HK-2 (cell line): ENCODE measurements at regions not wholly inside any gene's neighbourhood (a gene's known extent, or its start where the extent isn't known, plus 50 kb on each side); places are given as distances from the start of the nearest gene placed in this dataset.

Source experiments
- DNase-seq: peaks from one replicate; pipeline ENCODE4 v3.0.0-alpha.2; 2018; ENCODE audit not compliant: unreplicated experiment

- DNase-seq = no peak
Measured at GRCh38 chr2:7593360-7593759, 676.1 kb downstream of the RNF144A start.

GRCh38 chr2:7594211-7594610, 677.0 kb downstream of the RNF144A start:
- DNase-seq = no peak

- no peak for DNase-seq
Measured at GRCh38 chr2:7595206-7595605, 678.0 kb downstream of the RNF144A start.

GRCh38 chr2:7598402-7598801, 681.2 kb downstream of the RNF144A start:
- no peak for DNase-seq

GRCh38 chr2:7599462-7600258, 682.4 kb downstream of the RNF144A start:
- no peak for DNase-seq

GRCh38 chr2:7601990-7602389, 684.8 kb downstream of the RNF144A start:
- no peak for DNase-seq

- DNase-seq = no peak
Measured at GRCh38 chr2:7604456-7604855, 687.2 kb downstream of the RNF144A start.

GRCh38 chr2:7607441-7608173, 690.4 kb downstream of the RNF144A start:
- DNase-seq = no peak

- no peak for DNase-seq
Measured at GRCh38 chr2:7609556-7609955, 692.3 kb downstream of the RNF144A start.

GRCh38 chr2:7609974-7610373, 692.8 kb downstream of the RNF144A start:
- DNase-seq = no peak

GRCh38 chr2:7611750-7612149, 694.5 kb downstream of the RNF144A start:
- DNase-seq = no peak

- no peak for DNase-seq
Measured at GRCh38 chr2:7612969-7613368, 695.8 kb downstream of the RNF144A start.

GRCh38 chr2:7613831-7614230, 696.6 kb downstream of the RNF144A start:
- no peak for DNase-seq

GRCh38 chr2:7618031-7618430, 700.8 kb downstream of the RNF144A start:
- DNase-seq = no peak

- DNase-seq = no peak
Measured at GRCh38 chr2:7619203-7619970, 702.2 kb downstream of the RNF144A start.

GRCh38 chr2:7620255-7620654, 703.0 kb downstream of the RNF144A start:
- no peak for DNase-seq

GRCh38 chr2:7621018-7621814, 704.0 kb downstream of the RNF144A start:
- DNase-seq = no peak

- no peak for DNase-seq
Measured at GRCh38 chr2:7625392-7626138, 708.4 kb downstream of the RNF144A start.

GRCh38 chr2:7626139-7626537, 708.9 kb downstream of the RNF144A start:
- no peak for DNase-seq

GRCh38 chr2:7627583-7627982, 710.4 kb downstream of the RNF144A start:
- DNase-seq = no peak

- no peak for DNase-seq
Measured at GRCh38 chr2:7632420-7632819, 715.2 kb downstream of the RNF144A start.
